Chondrocyte (in vitro differentiated cells): ENCODE measurements at regions not wholly inside any gene's neighbourhood (a gene's known extent, or its start where the extent isn't known, plus 50 kb on each side); places are given as distances from the start of the nearest gene placed in this dataset.

Experiments used
- DNase-seq: peaks from one replicate; pipeline ENCODE4 v3.0.0; 2021; ENCODE audit warnings: mixed read lengths, low spot score
- H3K27ac Mint-ChIP-seq: one replicate; pipeline ENCODE4 v1.8.0; 2021; ENCODE audit warnings: mild to moderate bottlenecking, moderate library complexity, mixed read lengths; ENCODE audit not compliant: unreplicated experiment
- H3K27me3 Mint-ChIP-seq: 2 replicates; pipeline ENCODE4 v1.8.0; 2021; ENCODE audit warnings: low read depth, mixed read lengths
- H3K36me3 Mint-ChIP-seq: 2 replicates; pipeline ENCODE4 v1.8.0; 2021; ENCODE audit warnings: low read depth, mixed read lengths
- H3K4me1 Mint-ChIP-seq: 2 replicates; pipeline ENCODE4 v1.8.0; 2021; ENCODE audit warnings: low read depth, mild to moderate bottlenecking, mixed read lengths
- H3K4me3 Mint-ChIP-seq: one replicate; pipeline ENCODE4 v1.8.0; 2021; ENCODE audit warnings: mild to moderate bottlenecking, moderate library complexity, mixed read lengths; ENCODE audit not compliant: unreplicated experiment
- H3K9me3 Mint-ChIP-seq: 2 replicates; pipeline ENCODE4 v1.8.0; 2021; ENCODE audit warnings: low read depth, mixed read lengths
- CTCF ChIP-seq: fragments of 200-600 bp; sonication (generic); IDR thresholded peaks from 2 replicates; pipeline ENCODE4 v1.5.0; 2021; ENCODE audit warnings: antibody characterized with exemption, mild to moderate bottlenecking, moderate library complexity

GRCh38 chr6:97669191-97670031 lies 386.4 kb upstream of the MMS22L start:
- no peaks in the 10 kb centered on the region for H3K4me1 Mint-ChIP-seq
- no peak for DNase-seq
- no peak overlapping the region for H3K4me3 Mint-ChIP-seq
- H3K9me3 Mint-ChIP-seq = no peaks in the 10 kb centered on the region
- TF ChIP-seq CTCF = no peak
- H3K36me3 Mint-ChIP-seq = no peaks in the 10 kb centered on the region
- no peaks in the 10 kb centered on the region for H3K27me3 Mint-ChIP-seq
- H3K27ac Mint-ChIP-seq = no peak overlapping the region

- Mint-ChIP-seq H3K27me3 (no peaks in the 10 kb centered on the region), H3K36me3 (no peaks in the 10 kb centered on the region), H3K27ac (no peak overlapping the region), H3K4me3 (no peak overlapping the region), H3K4me1 (peaks cover 3% of the 10 kb centered on the region), H3K9me3 (no peaks in the 10 kb centered on the region)
- no peak for DNase-seq
- TF ChIP-seq CTCF = no peak
These were observed 391.8 kb upstream of the MMS22L start for GRCh38 chr6:97674802-97675201.

- Mint-ChIP-seq H3K27ac (no peak overlapping the region), H3K36me3 (no peaks in the 10 kb centered on the region), H3K9me3 (no peaks in the 10 kb centered on the region), H3K27me3 (no peaks in the 10 kb centered on the region), H3K4me3 (no peak overlapping the region), H3K4me1 (peaks cover 3% of the 10 kb centered on the region)
- no peak for TF ChIP-seq CTCF
- no peak for DNase-seq
These were observed 394.6 kb upstream of the MMS22L start for GRCh38 chr6:97677626-97678025.

GRCh38 chr6:97687916-97688315 lies 404.9 kb upstream of the MMS22L start:
- no peak for DNase-seq
- Mint-ChIP-seq H3K9me3 (no peaks in the 10 kb centered on the region), H3K27me3 (no peaks in the 10 kb centered on the region), H3K36me3 (no peaks in the 10 kb centered on the region), H3K27ac (no peak overlapping the region), H3K4me1 (peaks cover 5% of the 10 kb centered on the region), H3K4me3 (no peak overlapping the region)
- no peak for TF ChIP-seq CTCF

- Mint-ChIP-seq H3K4me3 (no peak overlapping the region), H3K9me3 (no peaks in the 10 kb centered on the region), H3K4me1 (peaks cover 5% of the 10 kb centered on the region), H3K36me3 (no peaks in the 10 kb centered on the region), H3K27me3 (no peaks in the 10 kb centered on the region), H3K27ac (no peak overlapping the region)
- TF ChIP-seq CTCF = no peak
- no peak for DNase-seq
These were observed 406.2 kb upstream of the MMS22L start for GRCh38 chr6:97689078-97689754.
